Immature natural killer cell (primary cell): ENCODE measurements at regions not wholly inside any gene's neighbourhood (a gene's known extent, or its start where the extent isn't known, plus 50 kb on each side); places are given as distances from the start of the nearest gene placed in this dataset.

Experiments
- DNase-seq, 3 donors: peaks; one replicate each; pipeline ENCODE4 v3.0.0; 2022; ENCODE audit warnings: mixed read lengths in 1 of 3
- H3K27ac Mint-ChIP-seq, 6 donors: one replicate each; pipeline ENCODE4 v1.8.0; 2020; ENCODE audit warnings: mixed read lengths in 6 of 6, mild to moderate bottlenecking in 5 of 6, inconsistent platforms in 4 of 6, moderate library complexity in 3 of 6
- H3K27me3 Mint-ChIP-seq, 3 donors: one replicate each; pipeline ENCODE4 v1.8.0; 2020 to 2021; ENCODE audit warnings: low read depth in 3 of 3, mild to moderate bottlenecking in 3 of 3, mixed read lengths in 3 of 3, moderate library complexity in 3 of 3, inconsistent platforms in 1 of 3
- H3K36me3 Mint-ChIP-seq, 3 donors: one replicate each; pipeline ENCODE4 v1.8.0; 2020; ENCODE audit warnings: mixed read lengths in 3 of 3, inconsistent platforms in 2 of 3, mild to moderate bottlenecking in 2 of 3
- H3K4me1 Mint-ChIP-seq, 2 donors: one replicate each; pipeline ENCODE4 v1.8.0; 2020; ENCODE audit warnings: inconsistent platforms in 2 of 2, mild to moderate bottlenecking in 2 of 2, mixed read lengths in 2 of 2, moderate library complexity in 1 of 2
- H3K4me3 Mint-ChIP-seq, 5 donors: one replicate each; pipeline ENCODE4 v1.8.0; 2020; ENCODE audit warnings: mild to moderate bottlenecking in 5 of 5, mixed read lengths in 5 of 5, inconsistent platforms in 3 of 5, moderate library complexity in 3 of 5
- H3K9me3 Mint-ChIP-seq, 6 donors: one replicate each; pipeline ENCODE4 v1.8.0; 2020; ENCODE audit warnings: mild to moderate bottlenecking in 6 of 6, mixed read lengths in 6 of 6, inconsistent platforms in 4 of 6, moderate library complexity in 3 of 6

DNA sequence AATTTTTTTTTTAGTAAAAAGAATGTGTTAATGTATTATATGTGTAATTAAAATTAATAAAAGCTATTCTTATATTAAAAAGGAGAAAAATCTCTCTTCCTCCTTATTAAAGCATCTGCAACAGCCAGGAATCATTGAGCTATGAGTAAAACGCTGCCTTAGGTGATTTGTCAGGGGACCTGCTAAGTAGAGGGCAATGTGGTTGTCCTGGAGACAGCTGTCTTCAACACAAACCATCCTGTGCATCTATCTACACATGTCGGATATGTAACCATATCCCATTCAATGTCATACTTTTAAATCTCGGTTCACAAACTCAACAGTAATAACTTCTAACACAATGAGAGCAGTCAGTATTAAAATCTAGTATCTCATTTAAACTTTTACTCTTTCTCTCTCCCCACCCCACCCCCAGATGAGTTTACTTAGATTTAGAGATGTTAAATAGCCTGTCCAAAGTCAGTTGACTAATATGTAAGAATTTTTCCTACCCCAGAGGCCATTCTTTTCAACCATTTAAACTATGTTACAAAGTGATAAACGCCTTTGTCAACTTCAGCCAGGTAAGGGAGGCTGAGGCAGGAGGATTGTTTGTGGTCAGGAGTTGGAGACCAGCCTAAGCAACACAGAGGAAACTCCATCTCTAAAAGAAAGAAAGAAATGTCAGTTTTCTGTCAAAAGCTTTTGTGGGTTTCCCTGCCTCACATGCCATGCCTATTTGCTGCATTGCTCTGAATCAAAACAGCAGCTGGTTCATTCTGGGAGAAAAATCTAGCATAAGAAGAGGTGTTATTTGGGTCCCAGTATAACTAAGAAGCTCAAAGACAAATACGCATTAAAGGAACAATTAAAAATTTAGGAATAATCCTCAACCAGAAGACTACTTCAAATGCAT lies 413.7 kb upstream of the CCDC196 start:
- no peaks in the 10 kb centered on the region for H3K9me3 Mint-ChIP-seq
- DNase-seq, result no peak
- H3K27me3 Mint-ChIP-seq, result peaks cover 4 to 13% (median 4%) of the 10 kb centered on the region in 3 donors
- H3K4me1 Mint-ChIP-seq, result no peaks in the 10 kb centered on the region
- no peaks in the 10 kb centered on the region for H3K36me3 Mint-ChIP-seq
- H3K4me3 Mint-ChIP-seq, result no peak overlapping the region
- no peak overlapping the region for H3K27ac Mint-ChIP-seq

DNA sequence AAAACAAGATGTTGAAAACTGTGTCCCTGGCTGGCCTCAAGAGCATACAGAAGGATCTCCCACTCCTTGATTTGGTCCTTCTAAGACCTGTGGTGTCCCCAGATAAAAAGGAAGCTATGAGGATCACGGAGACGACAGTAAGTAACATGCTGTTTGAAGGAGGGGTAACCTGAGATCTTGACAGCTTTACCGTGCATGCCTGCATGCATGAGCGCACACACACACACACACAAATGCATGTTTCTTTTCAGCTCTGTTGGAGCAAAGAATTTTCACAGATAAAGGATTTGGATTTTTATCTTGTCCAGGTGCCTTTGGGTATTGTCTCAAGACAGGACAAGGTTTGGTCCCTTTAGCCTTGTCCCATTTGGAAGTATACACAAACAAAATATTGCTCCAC lies 411.6 kb upstream of the CCDC196 start:
- H3K4me3 Mint-ChIP-seq, result no peak overlapping the region
- no peak overlapping the region for H3K27ac Mint-ChIP-seq
- no peaks in the 10 kb centered on the region for H3K36me3 Mint-ChIP-seq
- DNase-seq, result no peak
- H3K4me1 Mint-ChIP-seq, result no peaks in the 10 kb centered on the region
- H3K9me3 Mint-ChIP-seq, result no peaks in the 10 kb centered on the region
- peaks cover under 1 to 23% (median 3%) of the 10 kb centered on the region in 3 donors for H3K27me3 Mint-ChIP-seq

DNA sequence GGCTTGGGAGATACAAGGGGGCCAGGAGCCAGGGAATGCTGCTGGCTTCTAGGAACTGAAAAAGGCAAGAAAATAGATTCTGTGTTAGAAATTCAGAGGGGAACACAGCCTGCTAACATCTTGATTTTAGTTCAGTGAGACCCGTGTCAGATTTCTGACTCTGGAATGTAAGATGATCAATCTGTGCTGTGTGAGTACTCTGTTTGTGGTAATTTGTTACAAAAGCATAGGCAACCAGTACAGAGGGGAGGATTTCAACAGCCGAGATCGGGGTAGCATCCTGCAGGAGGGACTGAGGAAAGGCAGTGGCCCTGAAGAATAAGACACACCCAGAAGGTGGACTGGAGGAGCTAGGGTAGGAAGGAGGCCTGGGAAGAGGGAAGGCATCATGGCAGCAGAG lies 410.0 kb upstream of the CCDC196 start:
- no peaks in the 10 kb centered on the region for H3K4me1 Mint-ChIP-seq
- H3K9me3 Mint-ChIP-seq, result no peaks in the 10 kb centered on the region
- peaks cover 0 to 23% (median 2%) of the 10 kb centered on the region in 3 donors for H3K27me3 Mint-ChIP-seq
- no peak overlapping the region for H3K27ac Mint-ChIP-seq
- no peak for DNase-seq
- H3K36me3 Mint-ChIP-seq, result no peaks in the 10 kb centered on the region
- no peak overlapping the region for H3K4me3 Mint-ChIP-seq

DNA sequence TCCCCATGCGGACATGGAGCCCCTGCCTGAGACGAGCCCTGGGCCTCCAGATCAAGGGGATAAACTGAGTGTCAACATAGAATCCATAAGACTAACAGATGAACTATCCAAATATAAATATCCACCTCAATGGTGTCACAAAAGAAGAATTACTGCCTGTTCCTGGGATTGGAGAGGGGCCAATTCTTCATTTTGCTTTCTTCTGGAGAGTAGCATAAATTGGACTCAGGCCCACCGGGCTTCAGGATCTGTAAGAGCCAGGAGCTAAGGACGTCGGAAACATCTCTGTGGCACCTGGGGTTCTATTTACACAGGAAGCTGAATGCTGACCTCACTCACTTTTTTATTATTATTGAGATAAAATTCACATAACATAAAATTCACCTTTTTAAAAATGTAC lies 408.2 kb upstream of the CCDC196 start:
- H3K4me1 Mint-ChIP-seq, result no peaks in the 10 kb centered on the region
- H3K27ac Mint-ChIP-seq, result no peak overlapping the region
- H3K4me3 Mint-ChIP-seq, result no peak overlapping the region
- H3K9me3 Mint-ChIP-seq, result no peaks in the 10 kb centered on the region
- H3K27me3 Mint-ChIP-seq, result peaks cover 0 to 22% (median 2%) of the 10 kb centered on the region in 3 donors
- no peaks in the 10 kb centered on the region for H3K36me3 Mint-ChIP-seq
- no peak for DNase-seq

DNA sequence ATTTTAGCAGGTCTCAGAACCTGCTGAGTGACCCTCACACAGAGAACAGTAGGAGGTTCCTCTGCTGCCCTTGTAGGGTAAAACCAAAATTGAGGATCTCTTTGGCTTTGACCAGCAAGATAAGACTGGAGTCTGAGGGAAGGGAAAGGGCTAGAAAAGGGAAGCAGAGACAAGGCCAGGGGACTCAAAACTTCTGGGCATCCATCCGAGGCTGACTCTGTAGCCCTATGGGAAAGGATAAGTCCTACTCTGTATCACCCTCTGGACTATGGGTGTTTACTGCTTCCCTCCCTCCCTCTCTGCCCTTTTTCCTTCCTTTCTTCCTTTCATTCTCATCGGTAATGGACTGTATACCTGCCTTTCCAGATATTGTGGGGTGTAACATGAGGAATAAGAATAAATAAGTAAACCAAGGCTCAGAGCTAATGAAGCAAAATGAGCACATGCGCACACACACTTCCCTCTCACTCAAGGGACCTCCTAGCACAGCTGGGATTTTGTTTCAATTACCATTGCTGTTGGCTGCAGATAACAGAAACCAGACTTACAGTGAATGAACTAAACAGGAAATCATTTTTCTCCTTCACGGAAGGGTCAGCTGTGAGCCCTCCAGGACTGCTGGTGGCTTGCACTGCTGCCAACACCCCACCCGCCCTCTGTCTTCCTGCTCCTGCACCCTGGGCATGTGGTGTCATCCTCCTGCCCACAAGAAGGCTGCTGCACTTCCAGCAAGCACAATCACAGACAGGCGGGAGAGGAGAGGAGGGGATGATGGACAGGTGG lies 404.4 kb upstream of the CCDC196 start:
- no peak for DNase-seq
- peaks cover 4 to 23% (median 5%) of the 10 kb centered on the region in 3 donors for H3K27me3 Mint-ChIP-seq
- H3K4me3 Mint-ChIP-seq, result no peak overlapping the region
- H3K4me1 Mint-ChIP-seq, result no peaks in the 10 kb centered on the region
- no peaks in the 10 kb centered on the region for H3K36me3 Mint-ChIP-seq
- no peaks in the 10 kb centered on the region for H3K9me3 Mint-ChIP-seq
- no peak overlapping the region for H3K27ac Mint-ChIP-seq

DNA sequence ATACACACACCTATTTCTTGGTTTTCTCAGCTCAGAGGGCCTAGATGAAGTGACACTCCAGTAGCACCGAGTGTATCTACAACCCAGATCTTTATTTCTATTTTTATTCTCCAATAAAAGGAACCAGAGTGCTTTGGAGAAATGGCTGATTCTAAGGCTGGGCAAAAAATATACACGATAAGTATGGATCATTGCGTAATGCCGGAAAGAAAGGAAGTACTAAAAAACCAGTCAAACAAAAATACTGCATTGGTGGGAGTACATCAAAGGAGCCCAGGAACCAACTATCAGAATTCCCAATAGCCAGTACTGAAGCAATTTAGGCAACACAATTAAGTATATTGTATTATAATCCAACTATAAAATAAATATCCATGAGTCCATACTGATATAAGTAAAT lies 400.9 kb upstream of the CCDC196 start:
- Mint-ChIP-seq H3K36me3 (no peaks in the 10 kb centered on the region), H3K4me3 (no peak overlapping the region), H3K4me1 (no peaks in the 10 kb centered on the region)

DNA sequence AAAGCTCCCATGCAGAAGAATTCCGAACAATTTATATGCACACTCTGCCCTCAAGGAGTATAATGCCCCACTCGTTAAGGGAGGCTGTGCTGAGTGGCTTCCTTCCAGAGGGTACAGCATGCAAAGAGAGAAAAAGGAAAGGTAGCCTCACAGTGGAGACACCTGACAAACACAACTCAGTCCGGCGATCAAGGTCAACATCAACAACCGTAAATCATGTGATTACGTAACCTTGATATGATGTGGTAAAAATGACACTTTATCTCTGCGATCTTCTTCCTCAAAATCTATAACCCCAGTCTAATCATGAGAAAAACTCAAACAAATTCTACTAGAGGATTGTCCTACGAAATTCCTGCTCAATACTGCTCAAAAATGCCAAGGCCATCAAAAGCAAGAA lies 400.5 kb upstream of the CCDC196 start:
- Mint-ChIP-seq H3K9me3 (no peaks in the 10 kb centered on the region), H3K27ac (no peak overlapping the region), H3K4me1 (no peaks in the 10 kb centered on the region)

More for the DNA sequence above, 400.9 kb upstream of the CCDC196 start:
- Mint-ChIP-seq H3K27ac (no peak overlapping the region), H3K27me3 (peaks cover 4 to 6% (median 5%) of the 10 kb centered on the region in 3 donors), H3K9me3 (no peaks in the 10 kb centered on the region)
- no peak for DNase-seq

DNA sequence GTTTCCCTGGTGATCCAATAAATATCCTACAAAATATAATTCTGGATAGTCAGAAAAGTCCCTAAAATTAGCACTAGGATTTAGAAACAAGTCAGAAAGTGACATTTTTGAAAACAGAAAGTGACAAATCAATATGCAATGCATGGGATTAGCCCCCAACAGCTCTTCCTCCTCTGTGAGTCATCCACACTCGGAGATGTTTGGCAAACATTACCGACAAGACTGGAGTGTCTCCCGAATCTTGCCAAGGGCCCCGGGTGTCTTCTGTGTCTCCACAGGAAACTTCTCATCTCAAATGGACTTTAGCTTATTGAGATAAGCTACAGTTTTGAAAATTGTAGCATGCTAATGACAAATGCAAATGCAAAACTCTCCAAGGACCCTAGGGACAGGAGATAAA lies 398.9 kb upstream of the CCDC196 start:
- no peak overlapping the region for H3K27ac Mint-ChIP-seq
- H3K4me1 Mint-ChIP-seq, result no peaks in the 10 kb centered on the region
- peaks cover 3 to 5% (median 4%) of the 10 kb centered on the region in 3 donors for H3K27me3 Mint-ChIP-seq
- DNase-seq, result no peak
- H3K4me3 Mint-ChIP-seq, result no peak overlapping the region
- H3K36me3 Mint-ChIP-seq, result no peaks in the 10 kb centered on the region
- H3K9me3 Mint-ChIP-seq, result no peaks in the 10 kb centered on the region

More for the DNA sequence above, 400.5 kb upstream of the CCDC196 start:
- Mint-ChIP-seq H3K27me3 (peaks cover 4 to 5% (median 4%) of the 10 kb centered on the region in 3 donors), H3K4me3 (no peak overlapping the region), H3K36me3 (no peaks in the 10 kb centered on the region)
- DNase-seq, result no peak

DNA sequence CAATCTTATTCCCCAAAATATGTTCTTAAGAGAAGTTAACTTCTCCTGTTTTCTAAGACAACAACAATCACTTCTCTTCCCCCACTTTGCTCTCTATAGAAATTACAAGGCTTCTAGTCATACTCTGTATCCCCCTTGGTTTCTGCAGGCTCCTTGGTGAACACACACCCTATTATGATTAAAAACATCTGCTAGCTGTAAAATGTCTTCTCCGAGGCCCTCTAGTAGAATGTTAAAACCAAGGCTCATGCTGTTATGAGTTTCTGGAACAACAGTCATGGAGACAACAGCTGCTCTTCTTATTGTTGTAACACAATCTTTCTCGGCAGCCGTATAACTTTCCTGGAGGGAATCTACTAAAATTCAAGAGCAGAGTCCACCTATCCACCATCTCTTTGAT lies 397.5 kb upstream of the CCDC196 start:
- H3K4me1 Mint-ChIP-seq, result no peaks in the 10 kb centered on the region
- H3K9me3 Mint-ChIP-seq, result no peaks in the 10 kb centered on the region
- H3K4me3 Mint-ChIP-seq, result no peak overlapping the region
- no peak for DNase-seq
- peaks cover 4 to 6% (median 5%) of the 10 kb centered on the region in 3 donors for H3K27me3 Mint-ChIP-seq
- no peaks in the 10 kb centered on the region for H3K36me3 Mint-ChIP-seq
- H3K27ac Mint-ChIP-seq, result no peak overlapping the region

DNA sequence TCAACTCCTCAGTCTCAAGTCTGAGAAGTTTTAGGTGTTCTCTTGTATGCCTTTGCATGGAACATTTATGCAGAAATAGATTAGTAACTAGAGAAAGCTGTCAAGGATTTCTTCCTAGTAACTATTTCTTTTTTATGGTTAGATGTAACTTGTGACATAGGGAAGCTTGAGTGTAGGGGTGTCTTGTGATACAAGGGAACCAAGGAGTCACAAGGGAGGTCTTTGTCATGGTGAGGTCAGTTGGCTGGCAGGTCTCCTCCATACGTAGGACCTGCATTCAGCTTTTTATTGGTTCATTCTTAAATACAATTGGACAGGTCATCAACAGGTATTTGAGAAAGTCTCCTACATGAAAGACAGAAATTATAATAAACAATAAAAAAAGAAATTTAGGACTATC lies 394.0 kb upstream of the CCDC196 start:
- no peaks in the 10 kb centered on the region for H3K4me1 Mint-ChIP-seq
- DNase-seq, result no peak
- no peak overlapping the region for H3K27ac Mint-ChIP-seq
- no peaks in the 10 kb centered on the region for H3K9me3 Mint-ChIP-seq
- H3K27me3 Mint-ChIP-seq, result peaks cover 0 to 5% (median 5%) of the 10 kb centered on the region in 3 donors
- no peak overlapping the region for H3K4me3 Mint-ChIP-seq
- no peaks in the 10 kb centered on the region for H3K36me3 Mint-ChIP-seq

DNA sequence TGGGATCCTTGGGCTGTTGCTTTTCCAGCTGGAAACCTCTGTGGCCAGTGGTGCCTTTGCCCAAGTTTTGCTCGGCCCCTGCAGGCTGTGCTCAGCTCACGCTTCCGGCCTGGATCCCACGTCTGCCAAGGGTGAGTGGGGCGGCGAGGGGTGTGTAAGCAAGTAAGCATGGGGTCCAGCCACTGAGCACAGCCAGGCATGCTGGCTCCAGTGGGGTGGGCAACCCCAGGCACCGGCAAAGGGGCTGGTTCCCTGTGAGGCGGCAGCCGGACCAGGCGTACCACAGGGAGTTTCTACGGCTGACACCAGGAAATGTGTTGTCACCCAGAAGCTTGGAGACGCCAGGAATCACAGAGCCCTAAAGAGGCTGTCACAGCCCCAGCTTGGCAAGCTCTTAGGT lies 393.4 kb upstream of the CCDC196 start:
- Mint-ChIP-seq H3K9me3 (no peaks in the 10 kb centered on the region), H3K4me1 (no peaks in the 10 kb centered on the region), H3K4me3 (no peak overlapping the region), H3K36me3 (no peaks in the 10 kb centered on the region), H3K27ac (no peak overlapping the region), H3K27me3 (peaks cover 0 to 5% (median 5%) of the 10 kb centered on the region in 3 donors)
- no peak for DNase-seq

DNA sequence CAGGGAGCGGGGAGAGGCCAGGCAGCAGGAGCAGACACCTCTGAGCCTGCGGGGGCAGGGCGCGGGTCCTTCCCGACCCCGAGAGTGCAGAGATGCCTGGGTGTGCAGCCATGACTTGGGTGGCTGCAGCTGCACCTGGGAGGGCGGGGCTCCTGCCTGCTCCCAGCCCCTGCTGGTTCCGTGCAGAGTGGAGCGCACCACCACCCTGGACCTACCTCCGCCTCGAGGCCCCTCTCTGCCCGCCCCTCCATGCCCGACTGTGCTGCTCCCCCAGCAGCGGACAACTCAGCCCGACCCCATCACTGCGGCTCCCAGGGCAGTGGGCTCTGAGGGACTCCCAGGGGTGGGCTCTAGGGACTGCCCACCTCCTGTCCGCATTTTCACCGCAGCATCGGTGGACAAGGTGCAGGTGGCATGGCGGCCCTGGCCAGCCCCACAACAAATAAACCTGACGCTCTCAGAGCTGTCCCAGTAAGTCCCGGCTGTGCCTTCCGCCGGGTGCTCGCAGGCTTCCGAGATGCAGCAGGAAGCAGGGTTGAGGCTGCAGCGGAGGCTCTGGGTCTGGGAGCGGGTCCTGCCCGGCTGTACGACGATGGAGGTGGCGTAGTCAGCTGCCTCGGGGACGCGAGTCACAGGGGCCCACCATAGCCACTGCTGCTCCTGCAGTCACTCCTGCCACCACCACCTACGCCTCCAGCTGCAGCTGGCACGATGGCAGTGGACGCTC lies 392.0 kb upstream of the CCDC196 start:
- no peaks in the 10 kb centered on the region for H3K9me3 Mint-ChIP-seq
- H3K27me3 Mint-ChIP-seq, result peaks cover 0 to 5% (median 5%) of the 10 kb centered on the region in 3 donors
- no peaks in the 10 kb centered on the region for H3K36me3 Mint-ChIP-seq
- H3K27ac Mint-ChIP-seq, result no peak overlapping the region
- no peaks in the 10 kb centered on the region for H3K4me1 Mint-ChIP-seq
- no peak overlapping the region for H3K4me3 Mint-ChIP-seq
- DNase-seq, result no peak

DNA sequence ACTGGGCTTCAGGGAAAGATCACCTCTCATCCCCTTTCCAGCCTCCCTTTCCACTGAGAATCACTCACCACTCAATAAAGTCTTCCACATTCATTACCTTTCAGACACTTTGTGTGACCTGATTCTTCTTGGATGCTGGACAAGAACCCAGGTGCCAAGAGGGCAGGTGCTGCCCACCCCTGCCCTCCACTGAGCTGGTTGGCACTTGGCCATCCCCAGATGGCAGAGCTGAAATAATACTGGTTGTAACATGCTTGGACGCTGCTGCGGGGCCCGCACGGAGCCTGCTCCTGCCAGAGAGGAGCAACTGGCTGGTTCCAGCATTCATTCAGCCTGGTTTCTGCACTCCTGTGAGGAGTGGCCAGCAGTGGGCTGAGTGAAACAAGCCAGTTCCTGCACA lies 386.7 kb upstream of the CCDC196 start:
- Mint-ChIP-seq H3K4me3 (no peak overlapping the region), H3K36me3 (no peaks in the 10 kb centered on the region), H3K9me3 (no peaks in the 10 kb centered on the region), H3K4me1 (no peaks in the 10 kb centered on the region), H3K27me3 (peaks cover 0 to 11% (median 6%) of the 10 kb centered on the region in 3 donors), H3K27ac (no peak overlapping the region)
- no peak for DNase-seq

DNA sequence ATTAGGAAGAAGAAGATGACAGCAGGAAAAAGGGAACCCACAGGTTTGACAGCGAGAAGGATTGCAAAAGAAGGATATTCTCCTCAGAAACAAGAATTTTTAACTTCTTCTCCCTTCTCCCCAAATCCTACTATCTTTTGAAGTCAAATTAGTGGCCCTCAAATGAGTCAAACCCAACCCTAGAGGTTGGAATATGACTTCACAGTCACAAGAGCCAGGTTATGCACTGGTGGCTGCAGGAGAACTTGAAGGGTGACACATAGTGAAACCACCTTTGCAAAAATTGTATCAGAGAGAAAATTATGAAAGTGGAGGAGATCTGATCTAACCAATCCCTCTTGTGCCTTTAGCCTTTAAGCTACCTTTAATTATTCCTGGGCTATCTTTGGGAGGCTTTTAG lies 386.2 kb upstream of the CCDC196 start:
- Mint-ChIP-seq H3K27ac (no peak overlapping the region), H3K4me3 (no peak overlapping the region), H3K36me3 (no peaks in the 10 kb centered on the region), H3K9me3 (no peaks in the 10 kb centered on the region), H3K27me3 (peaks cover 0 to 10% (median 6%) of the 10 kb centered on the region in 3 donors), H3K4me1 (no peaks in the 10 kb centered on the region)
- DNase-seq, result no peak
